Upper lobe of right lung (tissue), 1 donor: ENCODE measurements at regions not wholly inside any gene's neighbourhood (a gene's known extent, or its start where the extent isn't known, plus 50 kb on each side); places are given as distances from the start of the nearest gene placed in this dataset.

Source experiments
- ATAC-seq: fragments of 200-7000 bp; cut with Tn5 transposase; one replicate; pipeline ENCODE4 v1.9.1; 2020; ENCODE audit warnings: mild to moderate bottlenecking, moderate library complexity
- DNase-seq: peaks from one replicate; pipeline ENCODE4 v3.0.0-alpha.2; 2020
- H3K27ac ChIP-seq: fragments of 200-600 bp; one replicate; pipeline ENCODE4 v1.8.0; 2022
- H3K27me3 ChIP-seq: fragments of 200-600 bp; one replicate; pipeline ENCODE4 v1.8.0; 2022; ENCODE audit warnings: mild to moderate bottlenecking
- H3K36me3 ChIP-seq: fragments of 200-600 bp; one replicate; pipeline ENCODE4 v1.8.0; 2022
- H3K4me1 ChIP-seq: fragments of 200-600 bp; one replicate; pipeline ENCODE4 v1.8.0; 2022
- H3K4me3 ChIP-seq: fragments of 200-600 bp; one replicate; pipeline ENCODE4 v1.8.0; 2022; ENCODE audit warnings: mild to moderate bottlenecking
- H3K9me3 ChIP-seq: fragments of 200-600 bp; one replicate; pipeline ENCODE4 v1.8.0; 2022
- CTCF ChIP-seq: fragments of 200-600 bp; IDR thresholded peaks from one replicate; pipeline ENCODE4 v1.8.0; 2022; ENCODE audit warnings: antibody characterized with exemption
- intact Hi-C: fragments of 100-400 bp; cut with DNase I; formaldehyde crosslinking; loops from one replicate; pipeline ENCODE4 v1.11.0; 2022
- donor health status: DM: no; HTN: yes; CAD: no; lungs with severe emphysema.

GRCh38 chr15:29615791-29616190, 206.5 kb downstream of the TJP1 start:
- Histone ChIP-seq H3K4me3 (no peak overlapping the region), H3K27ac (no peak overlapping the region)
- intact Hi-C loops, result no loop called here

GRCh38 chr15:29613951-29614382, 208.3 kb downstream of the TJP1 start:
- intact Hi-C loops, result no loop called here
- no peak for DNase-seq

More at GRCh38 chr15:29615791-29616190, 206.5 kb downstream of the TJP1 start:
- Histone ChIP-seq H3K9me3 (no peaks in the 10 kb centered on the region), H3K4me1 (no peaks in the 10 kb centered on the region), H3K36me3 (no peaks in the 10 kb centered on the region), H3K27me3 (peaks cover 6% of the 10 kb centered on the region)
- TF ChIP-seq CTCF, result no peak
- ATAC-seq, result no peak
- DNase-seq, result no peak

GRCh38 chr15:29612701-29613100, 209.6 kb downstream of the TJP1 start:
- ATAC-seq (no peak), DNase-seq (no peak)
- peaks cover 6% of the 10 kb centered on the region for H3K27me3 ChIP-seq
- intact Hi-C loops, result no loop called here
- H3K27ac ChIP-seq, result no peak overlapping the region
- H3K36me3 ChIP-seq, result no peaks in the 10 kb centered on the region
- H3K4me1 ChIP-seq, result no peaks in the 10 kb centered on the region
- H3K4me3 ChIP-seq, result no peak overlapping the region
- no peaks in the 10 kb centered on the region for H3K9me3 ChIP-seq
- TF ChIP-seq CTCF, result no peak

More at GRCh38 chr15:29613951-29614382, 208.3 kb downstream of the TJP1 start:
- no peak overlapping the region for H3K27ac ChIP-seq
- H3K4me3 ChIP-seq, result no peak overlapping the region
- no peak for ATAC-seq
- no peaks in the 10 kb centered on the region for H3K9me3 ChIP-seq
- TF ChIP-seq CTCF, result no peak
- no peaks in the 10 kb centered on the region for H3K4me1 ChIP-seq
- H3K36me3 ChIP-seq, result no peaks in the 10 kb centered on the region
- peaks cover 6% of the 10 kb centered on the region for H3K27me3 ChIP-seq

- intact Hi-C loops, result no loop called here
- DNase-seq (no peak), ATAC-seq (no peak)
- Histone ChIP-seq H3K4me1 (no peaks in the 10 kb centered on the region), H3K36me3 (no peaks in the 10 kb centered on the region), H3K27ac (no peak overlapping the region), H3K4me3 (no peak overlapping the region), H3K27me3 (peaks cover 6% of the 10 kb centered on the region), H3K9me3 (no peaks in the 10 kb centered on the region)
- no peak for TF ChIP-seq CTCF
These were observed 210.2 kb downstream of the TJP1 start for GRCh38 chr15:29612096-29612495.

- Histone ChIP-seq H3K27ac (no peak overlapping the region), H3K4me3 (no peak overlapping the region), H3K27me3 (peaks cover 6% of the 10 kb centered on the region), H3K9me3 (no peaks in the 10 kb centered on the region), H3K36me3 (no peaks in the 10 kb centered on the region), H3K4me1 (no peaks in the 10 kb centered on the region)
- ATAC-seq (no peak), DNase-seq (no peak)
- intact Hi-C loops, result no loop called here
- TF ChIP-seq CTCF, result no peak
These were observed 211.2 kb downstream of the TJP1 start for GRCh38 chr15:29611057-29611456.

- intact Hi-C loops, result no loop called here
- Histone ChIP-seq H3K36me3 (no peaks in the 10 kb centered on the region), H3K9me3 (no peaks in the 10 kb centered on the region), H3K4me1 (no peaks in the 10 kb centered on the region), H3K4me3 (no peak overlapping the region), H3K27me3 (no peaks in the 10 kb centered on the region), H3K27ac (no peak overlapping the region)
- no peak for DNase-seq
- TF ChIP-seq CTCF, result no peak
- no peak for ATAC-seq
These were observed 220.5 kb downstream of the TJP1 start for GRCh38 chr15:29601811-29602210.
